ENCODE measurements at regions not wholly inside any gene's neighbourhood (a gene's known extent, or its start where the extent isn't known, plus 50 kb on each side); places are given as distances from the start of the nearest gene placed in this dataset.

DNA sequence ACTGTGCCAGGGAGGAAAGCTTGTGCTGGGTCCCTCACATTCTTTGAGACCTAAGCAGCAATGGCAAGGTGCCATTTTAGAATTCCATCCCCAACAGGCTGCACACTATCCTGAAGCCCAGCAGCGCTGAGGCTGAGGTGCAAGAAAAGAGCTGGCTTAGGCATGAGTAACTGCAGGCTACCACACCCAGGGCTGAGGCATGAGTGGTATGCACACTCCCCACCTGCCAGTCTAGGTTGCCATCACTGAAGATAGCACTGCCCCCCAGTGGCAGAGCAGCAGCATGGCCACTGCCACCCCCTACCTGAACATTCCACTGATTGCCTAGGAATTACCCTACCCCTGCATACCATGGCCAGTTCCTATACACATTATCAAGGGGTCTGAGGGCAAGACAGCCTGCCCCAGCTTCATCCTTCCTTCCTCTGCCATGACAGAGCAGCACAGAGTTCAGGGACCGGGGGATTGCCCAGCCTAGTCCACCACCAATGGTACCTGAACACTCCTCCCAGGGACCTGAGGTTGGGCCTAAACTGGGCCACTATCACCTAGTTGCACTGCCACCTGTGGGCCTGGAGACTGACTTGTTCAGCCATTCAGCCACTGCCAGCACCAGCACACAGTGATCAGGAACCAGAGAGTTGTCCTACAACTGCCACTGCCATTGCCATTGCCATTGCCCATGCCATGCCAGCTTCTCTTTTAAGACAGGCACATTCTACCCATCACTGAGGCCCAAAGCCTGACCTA, 129.8 kb downstream of the SATB1 start:
- DNase-seq: no peak

DNA sequence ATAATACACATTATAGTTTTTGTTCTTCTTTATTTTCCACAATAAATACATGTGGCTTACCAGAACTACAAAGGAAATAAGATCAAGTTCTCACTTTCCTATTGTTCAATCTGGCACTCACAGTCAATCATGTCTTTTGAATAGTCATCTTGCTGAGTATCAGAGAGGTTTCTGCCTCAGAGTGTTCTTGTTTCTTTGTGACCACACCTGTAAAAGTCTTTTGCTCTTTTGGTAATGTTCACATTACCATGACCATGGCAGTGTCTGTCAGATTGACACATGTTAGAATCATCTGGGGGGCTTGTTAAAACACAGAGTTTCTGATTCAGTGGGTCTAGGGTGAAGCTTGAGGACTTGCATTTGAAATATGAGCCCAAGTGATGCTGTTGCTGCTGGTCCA, 135.0 kb downstream of the SATB1 start:
- DNase-seq: no peak

DNA sequence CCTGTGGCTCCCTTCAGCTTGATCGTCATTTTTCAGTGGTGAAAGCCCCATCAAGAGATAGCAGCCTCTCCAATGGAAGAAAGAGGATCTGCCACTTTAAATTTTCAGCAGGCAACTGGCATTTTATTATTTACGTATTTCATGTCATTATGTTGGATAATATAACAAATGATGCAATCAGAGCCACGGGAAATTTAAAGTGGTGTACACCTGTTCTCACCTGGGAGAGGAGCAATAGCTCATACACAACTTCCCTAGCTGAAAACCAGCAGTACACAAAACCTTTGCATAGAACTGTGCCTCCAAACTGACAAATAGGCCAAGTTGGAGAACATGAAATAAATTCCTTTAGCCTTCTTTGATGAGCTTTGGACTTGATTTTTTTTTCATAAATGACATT, 136.9 kb downstream of the SATB1 start:
- no peak for DNase-seq

DNA sequence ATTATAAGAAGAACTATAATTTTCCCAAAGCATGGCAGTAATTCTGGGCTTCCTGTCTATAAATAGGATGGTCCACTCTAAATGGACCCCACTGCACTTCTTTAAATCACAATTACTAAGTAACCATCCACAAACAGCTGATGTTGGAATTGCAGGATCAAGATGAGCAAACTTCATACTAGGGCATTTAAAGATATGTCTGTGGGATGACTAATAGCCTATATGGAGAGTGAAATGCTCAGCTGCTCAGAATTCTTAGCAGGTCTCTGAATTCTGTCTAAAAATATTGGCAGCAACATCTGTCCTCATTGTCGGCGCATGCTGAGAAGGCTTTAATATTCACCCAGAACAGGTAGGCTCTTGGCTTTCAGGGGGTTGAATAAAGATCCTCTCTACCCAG, 140.4 kb downstream of the SATB1 start:
- DNase-seq: no peak

DNA sequence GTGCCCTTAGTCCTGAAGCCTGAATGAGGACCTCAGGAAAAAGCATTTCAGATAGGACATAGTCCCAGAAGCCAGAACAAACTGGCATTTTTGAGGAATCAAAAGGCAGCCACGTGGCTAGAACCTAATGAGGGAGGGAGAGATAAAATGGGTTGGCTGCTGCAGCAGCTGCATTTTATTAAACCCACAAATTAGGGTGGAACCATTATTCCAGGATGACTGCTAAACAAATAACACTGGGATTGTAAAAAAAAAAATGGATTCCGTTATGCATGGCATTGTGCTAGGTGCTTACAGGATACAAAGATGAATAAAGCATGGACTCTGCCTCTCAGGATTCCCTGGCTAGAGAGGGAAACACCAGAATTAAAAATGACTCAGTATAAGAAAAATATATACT, 141.5 kb downstream of the SATB1 start:
- DNase-seq: no peak

DNA sequence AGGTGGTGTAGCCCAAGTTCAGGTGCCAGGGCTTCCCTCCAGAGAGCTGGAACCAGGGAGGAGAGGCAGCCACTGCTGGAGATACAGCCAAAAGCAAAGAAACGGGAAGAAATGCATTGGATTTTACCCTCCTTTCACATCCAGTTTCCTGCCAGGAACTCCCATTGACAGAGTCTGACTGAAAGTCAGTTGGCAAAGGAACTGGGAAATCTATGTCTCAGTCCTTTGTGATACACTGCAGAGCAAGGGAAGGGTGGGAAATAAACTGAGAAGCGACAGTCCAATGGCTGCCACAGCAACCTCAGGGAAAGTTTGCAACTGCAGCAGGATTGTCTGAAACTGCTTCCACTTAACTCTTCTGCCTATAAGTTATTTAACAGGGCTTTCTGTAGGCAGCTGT, 142.6 kb downstream of the SATB1 start:
- DNase-seq: no peak

DNA sequence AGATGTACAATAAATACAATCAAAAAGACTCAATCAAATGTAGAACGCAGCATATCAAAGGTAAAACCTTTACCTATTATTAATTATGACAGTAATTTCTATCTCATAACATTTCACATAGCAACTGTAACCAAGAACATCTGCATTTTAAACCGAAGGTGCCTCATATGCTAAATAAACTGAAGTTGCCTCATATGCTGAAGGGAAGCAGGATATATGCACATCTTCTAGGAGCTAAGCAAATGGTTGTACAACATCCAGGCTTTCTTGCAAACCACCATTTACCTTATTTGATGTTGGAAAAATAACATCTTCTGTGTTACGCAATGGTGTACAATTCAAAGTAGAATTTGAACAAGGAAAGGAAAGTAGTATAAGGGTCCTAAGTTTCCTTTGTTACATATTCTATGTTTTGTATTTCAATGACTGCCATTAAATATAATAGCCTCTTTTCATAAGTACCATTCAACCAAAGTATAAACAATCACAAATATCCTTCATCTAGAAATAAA, 145.9 kb downstream of the SATB1 start:
- DNase-seq: no peak

DNA sequence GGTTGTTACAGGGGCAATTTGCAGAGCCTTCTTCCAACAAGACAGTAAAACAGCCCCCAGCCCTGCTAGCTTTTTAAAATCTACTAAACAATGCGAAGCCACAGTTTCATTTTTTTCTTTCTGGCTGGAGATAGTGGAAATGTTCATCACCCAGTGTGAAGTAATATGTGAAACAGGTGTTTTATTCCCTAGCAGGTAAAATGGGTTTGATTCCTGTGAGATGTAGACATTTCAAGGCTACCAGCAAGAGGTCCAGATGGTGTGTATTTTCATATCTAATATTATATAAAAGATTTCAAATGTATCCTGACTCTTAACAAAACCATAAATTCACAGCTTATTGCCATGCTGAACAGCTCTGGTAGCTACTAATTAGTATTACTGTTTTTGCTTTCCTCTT, 160.3 kb downstream of the SATB1 start:
- DNase-seq: no peak

DNA sequence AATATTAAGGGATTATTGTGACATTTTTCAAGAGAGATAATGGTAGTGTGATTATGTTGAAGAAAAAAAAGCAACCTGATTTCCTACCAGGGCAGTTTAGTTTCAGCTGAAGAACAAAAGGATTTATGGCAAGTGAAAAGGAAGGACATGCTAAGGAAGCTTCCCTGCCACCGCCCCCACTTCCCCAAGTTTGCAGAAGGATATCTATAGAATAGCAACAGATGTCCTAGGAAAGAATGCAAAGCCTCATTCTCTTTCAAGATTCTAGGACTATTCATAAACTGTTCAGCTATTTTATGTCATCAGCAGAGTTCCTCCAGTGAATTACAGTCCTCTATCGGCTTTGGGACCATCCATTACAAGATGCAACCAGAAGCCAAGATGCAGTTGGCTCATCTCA, 160.8 kb downstream of the SATB1 start:
- no peak for DNase-seq

DNA sequence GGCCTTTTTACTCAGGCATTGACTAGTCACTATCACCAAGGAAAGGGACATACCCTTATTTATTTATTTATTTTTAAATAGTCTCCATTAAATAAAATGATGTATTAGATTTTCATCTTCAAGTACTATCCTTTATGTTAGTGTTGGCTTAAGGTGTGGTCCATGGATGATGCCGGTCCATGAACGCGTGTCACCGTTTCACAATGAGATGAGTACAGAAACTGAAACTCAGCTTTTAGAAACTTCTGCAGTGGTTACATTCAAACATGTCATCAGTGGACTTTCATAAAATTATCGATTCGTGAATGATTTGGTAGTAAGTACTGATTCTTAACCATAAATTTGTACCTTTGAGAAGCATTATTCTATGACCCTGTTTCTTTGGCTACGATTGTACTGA, 166.6 kb downstream of the SATB1 start:
- DNase-seq: no peak

DNA sequence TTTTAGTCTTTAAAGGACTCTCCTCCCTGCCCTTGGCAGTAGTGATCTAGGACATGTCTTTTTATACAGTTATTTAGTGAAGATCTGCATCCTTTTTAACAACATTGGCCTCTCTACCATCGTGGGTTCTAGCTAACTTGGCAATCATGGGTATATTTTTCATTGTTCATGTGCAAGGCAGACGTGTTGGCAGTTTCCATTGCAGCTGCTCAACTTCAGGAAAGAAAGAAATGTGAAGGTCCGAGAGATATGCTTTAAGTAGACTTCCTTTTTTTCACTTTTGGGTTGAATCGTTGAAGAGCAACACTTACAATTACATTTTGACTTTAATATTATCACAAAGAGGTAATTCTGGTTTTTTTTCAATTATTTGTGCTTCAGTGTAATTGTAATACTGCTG, 172.6 kb downstream of the SATB1 start:
- DNase-seq: no peak

DNA sequence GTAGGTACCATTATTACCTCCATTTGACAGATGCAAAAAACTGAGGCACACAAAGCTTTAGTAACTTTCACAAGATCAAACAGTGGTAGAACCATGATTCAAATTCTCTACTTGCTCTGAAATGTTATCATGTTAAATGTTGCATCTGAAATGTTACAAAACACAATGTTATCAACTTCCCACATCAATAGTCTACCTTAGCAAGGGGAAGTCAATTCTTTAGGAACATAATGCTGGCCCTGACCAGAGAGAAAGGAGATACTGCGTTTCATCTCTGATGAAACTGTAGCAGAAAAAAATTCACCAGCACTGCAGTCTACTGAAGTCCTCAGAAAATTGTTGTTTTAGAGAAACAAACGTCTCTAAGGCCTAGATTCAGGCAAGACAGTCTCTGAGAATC, 174.1 kb downstream of the SATB1 start:
- no peak for DNase-seq

DNA sequence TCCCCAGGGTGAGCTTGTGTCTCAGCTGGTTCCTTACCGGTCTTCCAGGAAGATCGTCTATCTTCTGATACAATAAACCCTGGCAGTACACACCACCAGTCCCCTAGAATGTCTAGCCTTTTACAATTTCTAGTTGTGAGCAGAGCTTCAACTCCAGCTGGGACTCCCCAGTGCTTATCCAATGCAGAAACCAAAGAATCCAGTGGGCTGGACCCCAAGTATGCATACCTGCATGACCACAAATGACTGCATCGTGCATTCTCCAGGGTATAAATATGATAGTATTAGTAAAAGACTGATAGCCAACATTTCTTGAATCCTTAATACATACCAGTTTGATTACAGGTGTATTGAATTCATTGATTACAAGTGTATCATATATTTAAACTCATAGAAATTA, 176.0 kb downstream of the SATB1 start:
- no peak for DNase-seq

DNA sequence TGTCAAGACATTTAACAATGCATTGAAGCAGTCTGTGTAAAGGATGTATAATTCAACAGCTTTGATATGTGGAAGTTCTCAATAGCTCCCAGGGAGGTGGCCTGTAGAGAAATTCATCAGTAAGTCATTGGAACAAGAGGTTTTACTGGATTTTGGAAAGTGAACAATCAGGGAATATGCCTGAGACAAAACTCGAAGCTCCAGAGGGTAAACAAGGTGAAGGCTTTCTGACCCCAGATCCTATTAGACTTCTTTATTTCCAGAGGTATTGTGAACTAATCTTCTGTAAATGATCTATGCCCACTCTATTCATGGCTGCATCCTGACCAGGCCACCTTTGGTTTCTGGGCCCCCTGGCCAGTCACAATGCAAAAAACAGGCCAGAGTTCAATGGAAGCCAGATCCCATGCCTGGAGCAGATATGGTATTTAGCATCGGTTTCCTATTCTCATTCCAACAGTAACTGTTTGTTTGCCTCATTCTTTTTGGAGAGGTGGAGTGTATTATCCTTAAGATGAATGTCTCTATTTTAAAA, 177.3 kb downstream of the SATB1 start:
- no peak for DNase-seq

DNA sequence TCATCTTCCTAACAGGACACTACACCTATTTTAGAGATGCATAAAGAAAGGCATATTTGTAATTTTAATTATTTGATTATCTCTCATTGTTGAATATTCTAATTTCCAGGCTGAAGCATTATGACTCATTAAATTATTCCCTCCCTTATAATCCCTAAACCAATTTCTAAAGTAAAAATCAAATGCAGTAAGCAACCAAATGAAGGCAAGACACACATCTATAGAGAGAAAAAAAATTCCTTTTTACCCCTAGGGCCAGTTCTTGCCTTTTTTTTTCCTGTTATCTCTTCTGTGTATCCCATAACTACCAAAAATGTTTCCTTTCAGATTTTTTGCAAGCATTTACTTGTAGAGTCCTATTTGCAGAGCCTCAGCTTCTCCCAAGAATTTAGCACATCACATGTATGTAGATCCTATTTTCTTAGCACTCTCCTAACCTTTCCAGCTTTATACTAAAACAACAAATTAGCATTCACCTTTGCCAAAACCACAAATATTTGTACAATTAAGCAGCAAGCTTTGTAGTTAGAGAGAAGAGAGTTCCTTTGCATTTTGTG, 177.9 kb downstream of the SATB1 start:
- no peak for DNase-seq

DNA sequence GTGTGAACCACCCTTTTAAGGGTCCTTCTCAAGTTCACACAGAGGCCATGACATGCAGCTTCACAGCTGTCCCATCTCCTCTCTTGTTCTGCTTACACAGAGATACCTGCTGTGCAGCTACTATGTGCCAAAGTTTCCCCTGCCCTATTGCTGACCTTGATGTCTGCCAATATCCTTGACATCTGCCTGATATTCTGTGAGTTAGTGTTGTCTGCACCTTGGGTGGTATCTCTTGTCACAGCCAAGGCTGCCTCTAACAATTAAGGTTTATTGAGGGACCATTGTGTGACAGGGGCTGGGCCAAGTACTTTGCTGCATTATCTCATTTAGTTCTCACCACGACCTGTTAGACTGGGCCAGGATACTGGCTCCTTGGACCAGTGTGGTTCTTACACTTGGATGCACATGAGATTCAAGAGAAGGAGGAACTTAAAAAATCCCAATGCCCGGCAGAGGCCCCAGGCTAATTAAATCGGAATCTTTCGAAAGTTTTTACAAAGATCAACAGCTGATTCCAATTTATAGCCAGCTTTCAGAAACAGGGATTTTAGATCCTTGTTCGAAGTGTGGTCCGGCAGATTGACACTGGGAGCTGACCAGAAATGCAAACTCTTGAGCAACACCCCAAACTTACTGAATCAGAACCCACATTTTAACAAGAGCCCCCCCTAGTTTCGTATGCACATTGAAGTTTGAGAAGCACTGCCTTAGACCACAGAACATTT, 178.6 kb downstream of the SATB1 start:
- no peak for DNase-seq

DNA sequence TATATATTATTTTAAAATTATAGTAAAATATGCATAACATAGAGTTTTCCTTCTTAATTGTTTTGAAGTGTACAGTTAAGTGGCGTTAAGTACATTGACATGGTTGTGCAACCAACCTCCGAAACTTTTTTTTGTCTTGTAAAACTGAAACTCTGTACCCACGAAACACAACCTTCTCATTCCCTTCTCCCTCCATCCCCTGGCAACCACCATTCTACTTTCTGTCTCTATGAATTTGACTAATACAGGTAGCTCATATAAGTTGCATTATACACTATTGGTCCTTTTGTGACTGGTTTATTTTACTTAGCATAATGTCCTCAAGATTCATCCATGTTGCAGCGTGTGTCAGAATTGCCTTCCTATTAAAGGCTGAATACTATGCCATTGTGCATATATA, 179.4 kb downstream of the SATB1 start:
- DNase-seq: no peak

DNA sequence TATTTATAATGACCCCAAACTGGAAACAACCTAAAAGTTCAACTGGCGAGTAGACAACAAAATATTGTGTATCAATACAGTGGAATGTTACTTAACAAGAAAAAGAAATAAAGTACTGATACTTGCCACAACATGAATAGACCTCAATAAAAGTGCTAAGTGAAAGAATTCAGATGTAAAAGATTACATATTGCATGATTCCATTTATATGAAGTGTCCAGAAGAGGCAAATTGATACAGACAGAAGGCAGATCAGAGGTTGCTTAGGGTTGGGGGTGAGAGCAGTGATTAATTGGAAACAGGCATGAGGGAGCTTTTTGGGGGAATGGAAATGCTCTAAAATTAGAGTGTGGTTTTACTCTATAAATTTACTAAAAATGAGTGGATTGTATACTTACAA, 183.3 kb downstream of the SATB1 start:
- DNase-seq: no peak

DNA sequence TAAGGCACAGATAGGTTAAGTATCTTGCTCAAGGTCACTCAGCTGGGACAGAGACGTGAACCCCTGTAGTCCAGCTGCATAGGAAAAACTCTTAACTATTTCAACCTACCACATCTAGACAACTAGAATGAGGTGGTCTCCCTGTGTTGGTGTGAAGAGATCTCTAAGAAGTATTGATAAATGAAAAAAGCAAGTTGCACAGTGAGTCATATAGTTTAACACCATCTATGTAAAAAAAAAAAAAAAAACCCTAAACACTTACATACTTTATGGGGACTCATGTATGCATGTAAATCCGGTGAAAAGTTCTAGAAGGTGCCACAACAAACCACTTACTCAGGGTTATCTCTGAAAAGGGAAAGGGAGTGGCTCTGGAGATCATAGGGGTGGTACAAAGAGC, 185.5 kb downstream of the SATB1 start:
- DNase-seq: no peak

DNA sequence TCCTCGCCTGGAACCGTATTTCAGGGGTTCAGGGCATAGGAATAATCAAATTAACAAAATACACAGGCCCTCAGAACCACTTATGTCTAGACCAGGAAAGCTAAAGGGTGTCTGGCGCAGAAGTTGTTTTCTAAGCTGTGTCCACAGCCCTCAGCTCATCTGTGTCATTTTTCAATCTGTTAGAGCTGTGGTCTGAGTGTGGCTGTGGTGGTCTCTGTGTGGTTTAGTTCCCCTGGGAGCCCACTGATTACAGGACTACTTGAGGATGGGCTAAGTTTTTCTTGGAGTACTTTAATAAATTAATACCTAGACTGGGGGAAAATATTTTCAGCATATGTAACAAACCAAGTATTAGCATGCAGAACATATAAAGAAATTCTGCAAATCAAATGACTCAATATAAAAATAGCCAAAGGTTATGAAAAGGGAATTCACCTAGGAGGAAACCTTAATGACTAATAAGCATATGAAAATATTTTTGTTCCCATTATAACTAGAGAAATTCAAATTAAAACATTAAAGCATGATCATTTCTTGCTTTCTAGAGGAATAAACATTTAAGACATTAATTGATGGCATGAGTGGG, 186.3 kb downstream of the SATB1 start:
- DNase-seq: no peak

DNA sequence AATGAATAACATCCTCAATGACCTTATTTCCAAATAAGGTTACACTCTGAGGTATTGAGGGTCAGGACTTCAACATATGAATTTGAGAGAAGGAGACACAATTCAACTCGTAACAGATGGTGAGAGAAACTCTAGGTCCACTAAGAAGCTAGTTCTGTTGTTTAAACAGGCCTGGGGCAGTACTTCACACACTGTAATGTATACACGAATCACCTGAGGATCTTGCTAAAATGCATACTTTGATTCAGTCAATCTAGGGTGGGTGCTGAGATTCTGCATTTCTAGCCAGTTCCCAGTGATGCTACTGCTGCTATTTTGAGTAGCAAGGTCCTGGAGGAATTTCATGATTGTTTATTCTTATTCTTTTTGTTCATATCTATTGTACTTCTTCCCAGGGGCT, 186.8 kb downstream of the SATB1 start:
- DNase-seq: no peak

DNA sequence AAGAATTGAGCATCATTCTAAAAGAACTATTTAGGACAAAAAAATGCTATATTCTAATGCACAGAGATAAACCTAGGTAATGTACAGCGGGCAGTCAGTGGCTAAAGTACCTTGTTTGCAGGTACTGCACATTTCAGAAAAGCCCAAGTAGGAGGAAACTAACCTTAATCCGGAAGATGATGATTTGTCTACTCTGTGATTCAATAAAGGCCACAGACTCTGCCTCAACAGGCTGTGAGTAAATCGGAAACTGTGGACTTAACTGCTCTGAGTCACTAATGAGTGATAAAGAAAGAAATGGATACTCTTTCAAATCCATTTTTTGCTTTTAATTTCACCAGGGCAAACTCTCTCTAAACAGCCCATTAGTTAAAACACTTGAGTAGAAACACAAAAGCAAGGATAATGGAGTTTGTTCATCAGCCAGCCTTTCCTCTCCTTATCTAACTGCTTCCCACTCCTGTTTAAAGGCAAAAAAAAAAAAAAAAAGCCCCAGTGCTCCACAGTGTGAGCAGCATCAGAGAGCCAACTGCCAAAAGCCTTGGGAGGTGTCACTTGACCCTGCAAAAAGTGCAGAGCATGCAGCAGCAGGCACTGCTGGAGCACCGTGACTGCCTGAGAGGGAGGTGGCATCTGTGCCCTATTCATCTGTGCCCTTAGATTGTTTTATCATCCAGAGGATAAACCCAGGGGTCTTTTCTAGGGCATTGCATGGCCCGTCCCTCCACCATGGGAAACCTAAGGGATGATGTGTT, 187.7 kb downstream of the SATB1 start:
- no peak for DNase-seq

DNA sequence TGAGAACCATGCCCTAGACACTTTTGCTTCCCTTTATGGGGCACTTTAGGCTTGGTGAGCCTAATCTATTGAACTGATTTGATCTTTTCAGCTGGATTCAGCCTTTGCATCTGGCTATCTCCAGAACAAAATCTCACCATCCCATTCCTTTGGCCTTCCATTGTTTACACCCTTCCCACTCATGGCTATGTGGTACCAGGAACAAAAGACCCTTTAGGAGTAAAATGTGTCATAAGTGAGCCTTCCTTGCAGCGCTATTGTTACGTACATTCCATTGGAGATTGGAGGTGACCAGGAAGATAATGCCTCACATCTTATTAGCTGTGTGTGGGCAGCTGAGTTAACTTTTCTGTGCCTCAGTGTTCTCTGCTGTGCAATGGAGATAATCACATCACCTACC, 188.4 kb downstream of the SATB1 start:
- DNase-seq: no peak
